ENCODE measurements at regions not wholly inside any gene's neighbourhood (a gene's known extent, or its start where the extent isn't known, plus 50 kb on each side); places are given as distances from the start of the nearest gene placed in this dataset.

GRCh38 chr16:18039931-18040330 is 296.6 kb downstream of the NPIPA8 start:
- no peak for TF ChIP-seq GABPB1 (CRISPR knock-in tag; IDR thresholded peaks at IDR 0.05)
- no peak for TF ChIP-seq CTCF (CRISPR knock-in tag; IDR thresholded peaks at IDR 0.05)
- no peak for TF ChIP-seq ARID3A (IDR thresholded peaks at IDR 0.05; ENCODE audit: low read depth, low read length)

Data from HepG2 (cell line).